Endodermal cell (in vitro differentiated cells): ENCODE measurements at regions not wholly inside any gene's neighbourhood (a gene's known extent, or its start where the extent isn't known, plus 50 kb on each side); places are given as distances from the start of the nearest gene placed in this dataset.

Source experiments
- DNase-seq: peaks from one replicate; pipeline ENCODE4 v3.0.0-alpha.2; 2017
- H3K27ac ChIP-seq: 2 replicates; pipeline ENCODE4 v1.5.1; 2013; ENCODE audit warnings: mild to moderate bottlenecking, low read depth, low read length, moderate library complexity
- H3K27me3 ChIP-seq: 2 replicates; pipeline ENCODE4 v1.6.1; 2013; ENCODE audit warnings: mild to moderate bottlenecking, low read length, moderate library complexity; ENCODE audit not compliant: insufficient read depth, control insufficient read depth, poor library complexity, severe bottlenecking
- H3K36me3 ChIP-seq: 2 replicates; pipeline ENCODE4 v1.7.0; 2013; ENCODE audit warnings: mild to moderate bottlenecking, low read length, moderate library complexity; ENCODE audit not compliant: control insufficient read depth, insufficient read depth
- H3K4me1 ChIP-seq: one replicate; pipeline ENCODE4 v1.7.0; 2013; ENCODE audit warnings: low read length; ENCODE audit not compliant: control insufficient read depth, insufficient read depth
- H3K4me3 ChIP-seq: 2 replicates; pipeline ENCODE4 v1.5.1; 2013; ENCODE audit warnings: mild to moderate bottlenecking, low read length, moderate library complexity
- H3K9ac ChIP-seq: 2 replicates; pipeline ENCODE4 v1.6.1; 2013; ENCODE audit warnings: mild to moderate bottlenecking, low read length, moderate library complexity; ENCODE audit not compliant: poor library complexity, severe bottlenecking; ENCODE audit errors: extremely low read depth
- H3K9me3 ChIP-seq: 2 replicates; pipeline ENCODE4 v1.6.1; 2013; ENCODE audit warnings: mild to moderate bottlenecking, low read length, moderate library complexity; ENCODE audit not compliant: control insufficient read depth
- H3K27ac Mint-ChIP-seq: 2 replicates; pipeline ENCODE4 v1.8.0; 2020; ENCODE audit warnings: mixed read lengths
- H3K27me3 Mint-ChIP-seq: 2 replicates; pipeline ENCODE4 v1.8.0; 2021; ENCODE audit warnings: mild to moderate bottlenecking, mixed read lengths; ENCODE audit not compliant: insufficient read depth
- H3K36me3 Mint-ChIP-seq: 2 replicates; pipeline ENCODE4 v1.8.0; 2020; ENCODE audit warnings: low read depth, mixed read lengths
- H3K4me1 Mint-ChIP-seq: 2 replicates; pipeline ENCODE4 v1.8.0; 2020; ENCODE audit warnings: mixed read lengths
- H3K4me3 Mint-ChIP-seq: 2 replicates; pipeline ENCODE4 v1.8.0; 2020; ENCODE audit warnings: mild to moderate bottlenecking, moderate library complexity, mixed read lengths
- H3K9me3 Mint-ChIP-seq: 2 replicates; pipeline ENCODE4 v1.8.0; 2020; ENCODE audit warnings: mild to moderate bottlenecking, mixed read lengths
- CTCF ChIP-seq: fragments of 200-600 bp; sonication (generic); conservative IDR thresholded peaks from 2 replicates; pipeline ENCODE4 v1.5.0; 2021; ENCODE audit warnings: antibody characterized with exemption, mild to moderate bottlenecking
- WGBS, 2 experiments: methylation state at CpG; one replicate each; pipeline versions ENCODE4 v1.1.5 to v1.1.7; 2013; ENCODE audit warnings: missing lambda C conversion rate in 2 of 2, mixed read lengths in 1 of 2; ENCODE audit not compliant: insufficient coverage in 1 of 2, insufficient read length in 1 of 2; 5-methylcytosine and 5-hydroxymethylcytosine counted together

GRCh38 chr9:11417782-11418181, 805.0 kb upstream of the PTPRD start:
- no peak for TF ChIP-seq CTCF
- H3K4me1 ChIP-seq = peaks cover 6% of the 10 kb centered on the region
- no peak overlapping the region for H3K27ac Mint-ChIP-seq
- DNase-seq = no peak
- H3K9ac ChIP-seq = no peak overlapping the region
- no peaks in the 10 kb centered on the region for H3K27me3 Mint-ChIP-seq
- H3K27ac ChIP-seq = no peak overlapping the region
- H3K27me3 ChIP-seq = no peaks in the 10 kb centered on the region
- WGBS, 2 experiments = 85% methylated on average over 2 of the region's 2 CpGs; no CpG with 5 or more reads in 1 of the 2 experiments
- H3K4me3 ChIP-seq = no peak overlapping the region
- no peak overlapping the region for H3K4me3 Mint-ChIP-seq
- H3K9me3 Mint-ChIP-seq = no peaks in the 10 kb centered on the region
- peaks cover 16% of the 10 kb centered on the region for H3K9me3 ChIP-seq
- no peaks in the 10 kb centered on the region for H3K36me3 Mint-ChIP-seq
- H3K4me1 Mint-ChIP-seq = peaks cover 16% of the 10 kb centered on the region
- no peaks in the 10 kb centered on the region for H3K36me3 ChIP-seq

GRCh38 chr9:11431490-11431889, 818.7 kb upstream of the PTPRD start:
- 94 to 100% methylated on average over 1 to 3 of the region's 3 CpGs for WGBS, 2 experiments

DNA sequence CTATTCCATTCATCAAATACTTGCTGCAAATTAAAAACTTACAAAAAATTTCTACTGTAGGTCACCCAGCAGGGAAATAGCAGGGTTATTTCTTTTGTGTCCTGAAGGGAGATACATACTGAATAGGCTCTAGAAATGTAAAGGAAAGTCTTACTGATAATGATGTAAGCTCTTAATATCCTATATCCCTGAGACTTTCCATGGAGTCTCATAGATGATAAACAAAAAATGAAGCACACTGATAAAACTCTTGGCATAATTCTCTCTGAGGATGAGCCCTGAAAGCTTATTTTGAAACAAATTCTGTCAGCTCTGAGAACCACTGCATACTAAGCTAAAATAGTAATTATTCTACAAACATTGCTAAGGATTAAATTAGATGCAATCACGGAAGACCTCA, 819.6 kb upstream of the PTPRD start:
- H3K4me1 ChIP-seq = peaks cover 5% of the 10 kb centered on the region
- TF ChIP-seq CTCF = no peak
- no peak overlapping the region for H3K4me3 Mint-ChIP-seq
- H3K27ac Mint-ChIP-seq = no peak overlapping the region
- no peak overlapping the region for H3K27ac ChIP-seq
- no peak overlapping the region for H3K9ac ChIP-seq
- DNase-seq = no peak
- H3K36me3 Mint-ChIP-seq = no peaks in the 10 kb centered on the region
- H3K27me3 Mint-ChIP-seq = no peaks in the 10 kb centered on the region
- H3K4me3 ChIP-seq = no peak overlapping the region
- no peaks in the 10 kb centered on the region for H3K9me3 ChIP-seq
- WGBS, 2 experiments = 96 to 100% methylated on average over 1 of the region's 1 CpG
- no peaks in the 10 kb centered on the region for H3K36me3 ChIP-seq
- no peaks in the 10 kb centered on the region for H3K9me3 Mint-ChIP-seq
- H3K4me1 Mint-ChIP-seq = peaks cover 10% of the 10 kb centered on the region
- H3K27me3 ChIP-seq = no peaks in the 10 kb centered on the region

More at GRCh38 chr9:11431490-11431889, 818.7 kb upstream of the PTPRD start:
- DNase-seq = no peak
- Histone ChIP-seq H3K9me3 (no peaks in the 10 kb centered on the region), H3K4me3 (no peak overlapping the region), H3K4me1 (peaks cover 5% of the 10 kb centered on the region), H3K9ac (no peak overlapping the region), H3K27me3 (no peaks in the 10 kb centered on the region), H3K36me3 (no peaks in the 10 kb centered on the region), H3K27ac (no peak overlapping the region)
- no peak for TF ChIP-seq CTCF
- Mint-ChIP-seq H3K4me3 (no peak overlapping the region), H3K27ac (no peak overlapping the region), H3K27me3 (no peaks in the 10 kb centered on the region), H3K4me1 (peaks cover 10% of the 10 kb centered on the region), H3K9me3 (no peaks in the 10 kb centered on the region), H3K36me3 (no peaks in the 10 kb centered on the region)
